NCI-H226 (cell line): ENCODE measurements at regions not wholly inside any gene's neighbourhood (a gene's known extent, or its start where the extent isn't known, plus 50 kb on each side); places are given as distances from the start of the nearest gene placed in this dataset.

Experiments used
- DNase-seq: peaks from one replicate; pipeline ENCODE4 v3.0.0-alpha.2; 2015

DNA sequence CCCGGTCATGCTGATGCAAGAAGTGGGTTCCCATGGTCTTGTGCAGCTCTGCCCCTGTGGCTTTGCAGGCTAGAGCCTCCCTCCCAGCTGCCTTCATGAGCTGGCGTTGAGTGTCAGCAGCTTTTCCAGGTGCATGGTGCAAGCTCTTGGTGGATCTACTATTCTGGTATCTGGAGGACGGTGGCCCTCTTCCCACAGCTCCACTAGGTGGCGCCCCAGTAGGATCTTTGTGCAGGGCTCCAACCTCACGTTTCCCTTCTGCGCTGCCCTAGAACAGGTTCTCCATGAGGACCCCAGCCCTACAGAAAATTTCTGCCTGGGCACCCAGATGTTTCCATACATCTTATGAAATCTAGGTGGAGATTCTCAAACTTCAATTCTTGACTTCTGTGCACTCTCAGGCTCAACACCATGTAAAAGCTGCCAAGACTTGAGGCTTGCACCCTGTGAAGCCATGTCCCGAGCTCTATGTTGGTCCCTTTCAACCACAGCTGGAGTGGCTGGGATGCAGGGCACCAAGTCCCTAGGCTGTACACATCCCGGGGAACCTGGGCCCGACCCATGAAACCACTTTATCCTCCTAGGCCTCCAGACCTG is 238.4 kb upstream of the MDFIC2 start:
- peak; percentile 9 for DNase-seq

DNA sequence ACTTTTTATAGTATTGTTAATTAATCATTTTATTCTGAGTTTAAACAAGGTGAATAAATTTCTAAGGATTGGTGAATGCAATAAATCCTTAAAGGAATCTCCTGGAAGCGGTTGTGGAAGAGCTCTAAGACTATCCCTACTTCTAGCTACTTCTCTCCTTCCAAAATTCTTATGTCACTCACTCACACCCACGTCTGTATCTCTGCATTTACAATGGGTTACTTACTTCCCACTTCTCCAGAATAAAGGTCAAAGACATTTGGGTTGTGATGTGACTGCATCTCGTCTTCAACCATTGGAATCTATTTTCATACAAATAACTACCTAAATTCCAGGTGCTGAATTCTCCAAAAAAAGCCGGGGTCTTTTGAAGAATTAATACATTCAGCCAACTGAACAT is 234.2 kb upstream of the MDFIC2 start:
- DNase-seq: no peak

DNA sequence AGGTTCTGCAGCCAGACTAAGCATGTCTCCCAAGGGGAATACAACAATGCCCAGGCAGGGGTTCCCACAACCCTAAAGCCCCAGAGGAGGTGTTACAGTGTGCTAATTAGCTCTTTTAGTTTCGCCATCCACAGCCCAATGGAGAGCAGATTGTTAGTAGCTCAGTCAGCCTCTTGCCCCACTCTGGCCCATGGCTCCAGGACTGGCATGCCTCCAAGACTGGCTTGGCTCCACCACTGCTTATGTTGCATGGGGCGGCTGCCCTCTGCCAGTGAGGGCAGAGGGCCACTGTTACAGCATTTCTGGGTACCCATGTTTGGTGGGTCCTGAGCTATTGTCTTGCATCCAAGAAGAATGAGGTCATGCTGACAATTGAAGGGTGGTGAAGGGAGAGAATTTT is 231.1 kb upstream of the MDFIC2 start:
- no peak for DNase-seq

DNA sequence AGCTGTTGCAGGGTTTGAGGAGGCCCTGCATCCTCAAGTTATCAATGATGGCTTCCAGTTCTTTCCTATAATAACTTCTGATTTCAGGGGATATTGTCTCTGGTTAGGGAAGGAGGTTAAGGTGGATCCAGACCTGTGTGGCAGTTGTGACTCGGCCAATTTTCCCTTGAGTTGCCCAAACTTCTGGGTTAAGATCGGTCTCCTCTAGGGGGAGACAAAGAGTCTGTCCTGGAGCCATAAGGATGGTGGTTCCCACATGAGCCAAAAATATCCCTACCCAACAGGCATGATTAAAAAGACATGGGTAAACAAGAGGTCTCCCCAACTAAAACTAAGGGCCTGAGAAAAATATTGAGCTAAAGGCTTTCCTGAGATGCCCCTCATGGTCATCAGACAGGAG is 227.5 kb upstream of the MDFIC2 start:
- DNase-seq: no peak

DNA sequence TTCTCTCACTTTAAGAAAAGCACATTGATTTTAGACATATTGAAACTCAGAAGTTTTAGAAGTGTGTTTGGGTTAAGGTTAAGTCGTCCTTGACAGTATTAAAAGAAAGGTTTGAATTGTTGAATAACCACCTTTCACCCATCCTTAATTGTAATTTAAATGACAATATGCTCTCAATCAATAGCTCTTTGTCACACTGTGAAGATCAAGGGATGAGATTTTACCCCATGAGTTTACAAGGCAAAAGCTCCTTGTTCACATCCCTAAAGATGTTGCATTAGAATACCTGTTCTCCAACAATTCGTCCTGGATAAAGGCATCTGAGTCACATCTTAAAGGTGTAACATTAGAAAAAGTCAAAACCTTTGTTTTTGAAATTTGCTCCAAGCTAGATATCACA is 220.4 kb upstream of the MDFIC2 start:
- no peak for DNase-seq

DNA sequence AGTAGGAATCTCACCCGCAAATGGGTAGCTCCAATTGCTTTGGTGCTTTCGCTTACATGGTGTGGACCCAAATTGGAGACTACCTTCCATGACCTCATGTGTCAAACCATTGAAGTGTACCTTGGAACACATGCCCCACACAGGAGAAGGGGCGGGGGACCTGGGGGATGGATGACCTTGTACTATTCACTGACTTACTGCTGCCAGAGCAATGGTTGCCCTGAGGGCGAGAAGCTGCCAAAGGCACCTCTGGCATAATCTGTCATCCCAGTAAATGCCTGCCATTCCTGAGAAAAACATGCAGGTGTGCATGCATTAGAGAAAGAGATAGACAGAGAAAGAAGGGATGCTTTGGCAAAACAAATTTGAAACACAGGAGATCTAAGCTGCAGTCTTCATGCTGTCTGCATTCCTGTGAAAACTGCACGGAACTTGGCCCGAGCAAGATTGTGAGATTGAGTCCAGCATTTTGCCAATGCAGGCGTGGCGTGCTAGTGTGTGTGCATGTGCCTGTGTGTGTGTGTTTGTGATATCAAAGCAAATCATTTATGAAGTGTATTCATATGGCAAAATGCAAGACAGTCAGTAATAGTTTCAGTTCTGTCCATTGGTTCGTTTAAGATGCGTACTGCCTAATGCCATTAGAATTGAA is 219.5 kb upstream of the MDFIC2 start:
- DNase-seq: no peak

DNA sequence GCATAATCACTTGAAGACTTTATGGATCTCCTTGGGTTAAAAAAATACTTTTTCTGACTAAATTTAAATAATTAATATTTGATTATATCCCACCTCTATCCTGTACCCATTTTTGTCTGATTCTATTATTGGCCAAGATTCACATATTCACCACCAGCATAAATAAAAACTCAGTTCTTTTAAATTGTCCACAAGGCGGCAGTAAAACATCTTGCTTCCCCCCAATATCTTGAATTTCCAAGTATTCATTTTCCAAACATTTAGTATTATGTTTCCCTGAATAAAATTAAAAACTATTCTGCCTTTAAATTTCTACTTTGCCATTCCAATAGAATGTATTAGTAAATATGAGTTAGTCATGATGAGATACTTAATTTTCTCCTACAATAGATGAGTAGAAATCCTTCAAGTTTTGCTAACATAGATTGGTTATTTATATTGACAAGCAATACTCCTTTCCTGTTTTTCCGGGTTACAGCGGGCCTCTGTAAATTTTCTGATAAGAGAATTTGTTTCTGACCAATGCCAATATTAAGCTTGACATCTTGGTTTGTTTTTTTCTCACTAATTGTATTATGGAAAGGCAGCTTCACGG is 218.7 kb upstream of the MDFIC2 start:
- no peak for DNase-seq

DNA sequence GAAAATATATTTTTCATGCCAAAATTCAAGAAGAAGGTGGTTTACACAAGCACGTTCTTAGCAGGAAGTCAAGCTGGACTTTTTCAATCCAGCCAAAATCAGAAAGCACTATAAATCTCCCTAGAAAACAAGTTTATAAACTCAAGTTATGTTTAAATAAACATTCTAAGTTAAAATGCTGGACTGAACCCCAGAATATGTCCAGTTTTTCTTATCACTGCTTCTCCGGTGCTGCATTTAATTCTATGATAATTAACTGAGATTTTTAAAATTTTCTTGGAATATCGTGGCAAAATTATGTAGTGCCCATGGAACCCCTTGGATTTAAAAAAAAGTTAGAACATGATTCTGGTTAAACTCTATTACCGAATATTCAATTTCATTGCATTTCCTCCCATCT is 218.2 kb upstream of the MDFIC2 start:
- DNase-seq: no peak

DNA sequence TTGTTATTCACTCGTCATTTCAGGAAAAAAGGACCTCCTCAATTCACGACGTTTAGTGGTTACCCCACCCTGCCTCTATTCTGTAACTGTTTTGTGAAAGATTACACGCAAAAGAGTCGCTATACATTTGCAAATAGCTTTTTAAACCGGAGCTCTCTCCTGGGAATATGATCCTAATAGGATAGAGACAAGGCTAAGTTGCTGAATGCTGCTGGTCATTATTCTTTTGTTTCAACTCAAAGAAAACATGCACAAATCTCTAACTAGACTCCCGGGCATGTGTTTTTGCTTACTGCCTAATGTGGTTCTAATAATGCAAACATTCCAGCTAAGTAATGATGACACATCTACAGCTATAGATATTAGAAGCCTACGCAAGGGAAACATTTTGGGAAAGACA is 214.6 kb upstream of the MDFIC2 start:
- DNase-seq: no peak

DNA sequence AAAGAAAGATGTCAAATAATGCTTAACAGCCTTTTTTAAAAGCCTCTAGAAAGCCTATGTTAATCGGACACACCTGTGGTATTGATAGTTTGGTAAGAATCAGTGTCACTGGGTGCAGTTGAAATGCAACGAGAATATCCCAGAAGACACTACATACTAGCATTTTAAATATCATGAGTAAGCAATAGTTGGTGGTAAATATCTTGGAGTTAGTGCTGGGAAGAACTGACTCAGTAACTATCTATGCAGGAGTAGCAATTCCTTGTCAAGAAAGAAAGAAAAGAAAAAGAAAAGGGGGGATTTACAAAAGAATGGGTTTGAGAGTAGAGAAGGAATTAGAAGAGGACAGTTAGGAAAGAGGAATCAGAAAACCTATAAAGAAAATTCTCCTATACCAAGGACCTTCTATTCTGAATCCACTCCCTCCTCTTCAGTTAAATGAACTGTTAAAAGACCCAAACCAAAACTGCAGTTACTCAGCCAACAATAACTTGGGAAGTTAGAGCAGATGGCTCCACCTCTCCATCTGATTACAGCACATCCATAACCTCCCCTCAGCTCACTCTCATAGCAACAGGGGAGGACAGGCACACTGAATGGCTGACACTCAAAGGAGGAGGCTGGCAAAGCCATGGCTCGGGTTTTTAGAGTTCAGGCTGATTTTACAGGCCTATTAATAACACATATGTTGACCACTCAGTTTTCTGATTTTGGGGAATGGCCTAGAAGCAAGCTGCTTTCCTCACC is 207.6 kb upstream of the MDFIC2 start:
- no peak for DNase-seq

DNA sequence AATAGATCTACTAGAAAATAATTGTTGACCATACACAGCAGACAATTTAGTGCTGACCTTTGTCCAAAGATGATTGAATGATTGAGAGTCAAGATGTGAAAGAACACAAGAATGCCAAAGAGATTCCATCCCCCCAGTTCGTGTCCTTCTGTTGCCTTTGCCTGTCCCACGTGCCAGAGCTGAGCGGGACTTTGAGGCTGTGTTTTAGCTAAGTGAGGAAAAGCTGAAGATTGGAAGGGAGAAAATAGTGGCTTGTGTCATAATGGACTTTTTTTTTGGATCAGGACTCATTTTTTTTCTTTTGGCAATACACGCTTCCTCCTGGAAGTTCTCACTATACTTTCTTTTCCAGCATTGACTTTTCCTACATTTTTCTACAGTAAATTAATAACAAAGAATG is 206.6 kb upstream of the MDFIC2 start:
- no peak for DNase-seq

DNA sequence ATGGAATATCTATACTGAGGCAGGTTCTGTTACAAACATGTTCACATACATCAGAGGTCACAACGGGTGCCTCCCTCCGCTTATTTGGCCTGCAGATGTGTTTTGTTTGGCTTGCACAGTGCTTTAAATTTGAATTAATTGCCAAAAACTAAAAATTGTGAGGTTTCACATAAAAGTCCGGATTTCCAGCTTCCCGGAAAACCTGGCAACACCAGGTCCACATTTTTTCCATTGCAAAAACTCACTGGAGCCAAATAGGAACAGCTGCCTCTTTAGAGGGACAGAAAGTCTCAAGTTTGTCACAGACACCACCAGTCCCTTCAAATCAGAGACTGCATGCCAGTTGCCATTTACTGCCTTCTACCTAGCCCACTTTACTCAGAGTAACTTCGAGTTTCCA is 205.9 kb upstream of the MDFIC2 start:
- no peak for DNase-seq

DNA sequence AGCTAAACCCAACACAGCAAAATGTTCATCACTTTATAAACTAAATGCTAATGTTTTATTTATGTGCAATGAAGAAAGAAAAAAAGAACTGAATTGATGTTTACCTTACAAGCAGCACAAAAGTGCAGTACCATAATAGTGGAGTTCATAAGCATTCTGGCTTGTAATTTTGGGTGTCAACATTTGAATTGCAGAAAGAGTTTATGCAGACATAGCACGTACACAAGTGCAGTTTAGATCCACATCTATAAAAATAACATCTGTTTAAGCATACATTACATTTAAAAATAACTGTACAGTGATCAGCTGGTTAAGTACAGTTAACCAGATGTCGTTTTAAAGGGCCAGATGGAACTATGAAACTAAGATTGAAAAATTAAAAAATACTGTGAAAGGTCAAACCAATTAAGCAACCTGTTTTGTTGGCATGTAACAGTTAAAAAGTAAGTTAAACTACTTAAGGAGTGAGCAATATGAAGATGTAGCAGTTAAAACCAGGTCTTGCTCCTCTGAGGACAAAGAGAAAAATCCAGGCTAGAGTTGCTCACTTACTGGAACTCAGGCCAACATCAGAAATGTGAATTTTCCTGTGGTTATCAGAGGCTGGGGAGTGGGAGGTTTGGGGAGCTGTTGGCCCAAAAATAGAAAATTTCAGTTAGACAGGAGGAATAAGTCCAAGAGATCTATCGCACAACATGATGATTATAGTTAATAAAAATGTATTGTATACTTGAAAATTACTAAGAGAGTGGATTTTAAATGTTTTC is 204.9 kb upstream of the MDFIC2 start:
- no peak for DNase-seq

DNA sequence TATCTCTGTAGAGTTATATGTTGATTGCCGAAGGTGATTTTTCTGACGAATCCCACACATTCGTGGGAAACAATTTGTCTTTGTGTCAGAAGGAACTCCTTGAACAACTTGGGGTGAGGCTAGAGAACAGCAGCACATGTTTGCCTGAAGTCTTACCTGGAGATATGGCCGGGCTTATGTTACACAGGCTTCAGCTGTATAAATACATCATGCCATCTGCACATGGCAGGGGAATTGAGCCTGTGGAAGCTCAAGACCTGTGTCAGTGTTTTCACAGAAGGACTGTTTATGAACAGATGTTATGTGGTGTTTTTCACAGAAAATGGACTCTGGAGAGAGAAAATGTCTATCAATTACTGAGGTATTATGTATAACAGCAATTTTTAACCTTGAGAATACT is 203.6 kb upstream of the MDFIC2 start:
- DNase-seq: no peak

DNA sequence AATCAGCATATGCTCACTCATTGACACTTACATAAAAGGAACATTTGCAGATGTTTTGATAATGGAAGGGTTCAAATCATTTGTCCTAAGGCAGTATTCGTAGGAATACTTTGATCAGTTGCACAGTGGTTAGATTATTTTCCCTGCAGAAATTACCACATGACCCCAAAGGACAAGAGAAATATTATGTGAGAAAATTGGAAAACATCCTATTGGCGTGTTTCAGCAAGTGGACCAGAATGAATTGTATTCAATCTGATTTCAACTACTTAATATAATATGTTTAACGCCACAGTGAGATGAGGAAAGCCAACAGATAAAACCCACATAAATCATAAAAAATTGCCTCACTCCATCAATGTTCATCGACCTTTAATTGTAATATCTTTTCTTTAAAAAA is 195.0 kb upstream of the MDFIC2 start:
- DNase-seq: no peak

DNA sequence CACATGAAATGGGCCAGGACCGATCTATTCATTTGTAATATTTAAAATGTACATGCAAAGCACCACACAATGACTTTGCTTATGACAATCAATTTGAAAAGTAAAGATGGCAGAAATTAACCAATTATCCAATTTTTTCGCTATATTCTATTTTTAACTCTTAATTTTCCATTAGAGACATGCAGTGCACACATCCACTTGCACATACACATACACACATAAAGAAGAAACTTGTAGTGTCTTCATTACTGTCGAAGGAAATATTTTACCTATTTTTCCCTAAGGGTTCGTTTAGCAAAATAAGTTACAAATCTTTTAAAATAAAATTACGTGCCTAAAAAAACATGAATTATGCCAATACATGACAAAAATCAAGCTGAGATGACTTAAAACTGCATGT is 194.3 kb upstream of the MDFIC2 start:
- DNase-seq: no peak

DNA sequence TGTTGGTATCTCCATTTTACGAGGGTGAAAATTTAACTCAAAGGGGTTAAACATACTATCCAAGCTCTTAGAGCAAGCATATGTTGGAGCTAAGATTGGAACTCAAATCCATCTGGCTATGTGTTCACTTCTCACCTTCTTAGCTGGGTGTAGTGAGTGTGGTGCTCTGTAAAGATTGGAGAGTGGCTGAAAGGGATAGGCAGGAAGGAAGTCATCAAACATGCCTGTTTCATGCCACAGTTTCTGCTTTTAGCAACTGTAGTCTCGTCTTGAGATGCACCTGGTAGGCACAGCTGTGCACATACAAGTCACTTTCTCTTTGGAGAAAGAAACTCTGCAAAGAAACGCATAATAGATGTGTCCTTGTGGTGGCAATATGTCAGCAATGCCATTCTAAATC is 189.1 kb upstream of the MDFIC2 start:
- DNase-seq: no peak

DNA sequence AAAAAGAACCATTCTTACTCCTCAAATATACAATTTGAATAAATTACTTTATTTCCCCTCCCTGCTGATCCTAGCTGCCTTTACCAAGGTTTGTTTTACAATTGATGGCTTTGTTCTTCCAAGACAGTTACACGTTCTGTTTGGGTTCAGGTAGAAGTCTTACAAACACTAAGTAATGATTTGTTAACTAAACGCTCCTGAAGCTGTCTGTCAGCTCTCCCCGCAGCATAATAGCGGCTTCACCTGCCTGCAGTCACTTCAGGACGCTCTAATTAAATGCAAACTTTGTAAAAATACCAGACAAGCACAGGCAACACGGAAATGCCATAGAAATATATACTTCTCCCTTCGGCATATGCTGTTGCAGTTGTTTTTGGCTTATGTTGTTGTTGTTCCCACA is 176.4 kb upstream of the MDFIC2 start:
- DNase-seq: no peak

DNA sequence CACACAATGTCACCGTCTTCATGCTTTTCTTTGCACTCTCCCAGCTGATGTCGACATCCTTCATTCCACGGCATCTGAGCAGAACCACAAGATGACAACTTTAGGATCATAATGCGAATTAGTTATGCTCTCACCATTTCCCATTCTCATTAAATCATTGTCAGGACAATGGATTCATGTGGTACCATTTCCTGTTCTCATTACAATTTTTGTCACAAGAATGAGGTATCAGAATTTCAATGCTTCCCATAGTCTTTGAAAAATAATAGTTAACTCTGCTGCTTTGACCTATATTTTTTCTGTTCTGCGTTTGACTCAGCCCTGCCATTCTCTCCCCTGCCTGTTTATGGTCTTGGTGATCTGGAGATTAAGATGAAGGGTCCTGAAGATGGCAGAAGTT is 175.7 kb upstream of the MDFIC2 start:
- no peak for DNase-seq

DNA sequence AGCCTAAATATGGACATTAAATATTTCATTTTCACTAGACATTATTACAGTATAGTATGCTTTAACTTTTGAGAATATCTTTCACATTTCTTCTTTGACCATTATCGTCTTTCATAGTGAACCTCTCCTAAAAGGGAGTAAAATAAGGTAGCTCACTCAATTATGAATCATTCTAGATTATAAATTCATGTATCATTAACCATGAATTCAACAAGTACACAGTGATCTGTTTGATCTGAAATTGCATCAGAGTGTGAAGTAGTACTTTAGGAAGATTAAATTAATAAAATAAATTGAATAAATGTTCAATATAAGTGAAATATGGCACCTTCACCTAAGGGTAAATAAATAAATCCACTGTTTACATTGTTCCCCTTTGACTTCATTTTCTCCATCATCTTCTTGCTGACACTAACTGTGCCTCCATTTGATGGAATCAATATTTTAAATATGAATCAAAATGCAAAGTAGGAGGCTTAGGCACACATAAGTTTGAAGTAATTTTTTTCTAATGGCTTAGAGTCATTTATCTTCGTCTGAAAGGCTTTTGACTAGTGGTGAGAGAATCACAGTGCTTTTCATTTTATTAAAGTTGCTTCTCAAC is 174.1 kb upstream of the MDFIC2 start:
- DNase-seq: no peak

DNA sequence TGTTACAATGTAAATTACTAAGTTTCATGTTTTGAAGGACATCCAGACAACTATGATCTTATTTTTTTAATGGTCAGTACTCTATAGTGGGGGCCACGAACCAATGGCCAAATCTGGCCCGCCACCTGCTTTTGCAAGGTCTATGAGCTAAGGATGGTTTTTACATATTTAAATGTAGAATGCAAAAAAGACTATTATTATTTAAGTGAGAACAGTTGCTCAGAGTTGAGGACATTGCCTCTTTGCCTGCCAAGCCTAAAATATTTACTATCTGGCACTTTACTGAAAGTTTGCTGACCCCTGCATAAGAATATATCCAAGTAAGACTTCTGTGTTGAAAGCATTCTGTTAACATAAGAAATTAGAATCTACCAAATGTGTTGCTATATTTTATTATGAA is 163.7 kb upstream of the MDFIC2 start:
- no peak for DNase-seq

DNA sequence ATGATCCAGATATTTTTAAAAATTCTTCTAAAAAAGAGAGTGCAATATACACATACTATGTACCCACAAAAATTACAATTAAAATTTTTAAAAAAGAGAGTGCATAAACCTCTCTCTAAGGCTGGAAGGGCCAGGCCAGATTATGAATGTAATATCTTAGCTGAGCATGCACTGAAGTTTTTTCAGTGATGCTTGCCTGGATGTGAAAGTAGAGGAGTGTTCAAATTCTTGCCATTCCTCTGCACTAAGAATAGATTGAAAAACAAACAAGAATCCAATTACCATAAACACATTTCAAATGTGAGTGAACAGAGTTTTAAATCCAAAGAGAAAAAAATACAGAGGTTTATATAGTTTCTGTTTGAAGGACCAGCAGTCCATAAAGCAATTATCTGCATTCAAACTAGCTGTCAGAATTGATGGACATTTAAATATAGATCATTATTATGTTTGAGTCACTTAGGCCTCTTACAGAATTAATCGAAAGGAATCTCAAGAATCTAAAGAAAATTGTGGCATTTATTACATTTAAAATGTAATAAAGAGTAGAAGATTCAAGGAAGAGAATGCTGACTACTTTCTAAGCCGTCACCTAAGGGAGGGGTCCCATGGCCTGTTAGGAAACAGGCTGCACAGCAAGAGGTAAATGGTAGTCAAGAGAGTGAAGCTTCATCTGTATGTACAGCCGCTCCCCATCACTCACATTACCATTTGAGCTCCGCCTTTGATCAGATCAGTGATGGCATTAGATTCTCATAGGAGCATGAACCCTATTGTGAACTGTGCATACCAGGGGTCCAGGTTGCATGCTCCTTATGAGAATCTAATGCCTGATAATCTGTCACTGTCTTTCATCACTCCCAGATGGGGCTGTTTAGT is 159.3 kb upstream of the MDFIC2 start:
- no peak for DNase-seq
